ENCODE measurements at regions not wholly inside any gene's neighbourhood (a gene's known extent, or its start where the extent isn't known, plus 50 kb on each side); places are given as distances from the start of the nearest gene placed in this dataset.

- TF ChIP-seq CTCF (IDR thresholded peaks at IDR 0.05) (no peak), POLR2A (IDR thresholded peaks at IDR 0.05) (no peak)
Observed at GRCh38 chr2:138323382-138324067, 178.0 kb upstream of the SPOPL start.

Data from lower leg skin (tissue), 3 donors.